Brain microvascular endothelial cell (primary cell): ENCODE measurements at regions not wholly inside any gene's neighbourhood (a gene's known extent, or its start where the extent isn't known, plus 50 kb on each side); places are given as distances from the start of the nearest gene placed in this dataset.

Experiments used
- DNase-seq: peaks from one replicate; pipeline ENCODE4 v3.0.0-alpha.2; 2020
- H3K27ac ChIP-seq: fragments of 250-450 bp; sonication (Bioruptor Pico); 2 replicates; pipeline ENCODE4 v1.5.1; 2020; ENCODE audit warnings: mild to moderate bottlenecking, moderate library complexity
- H3K27me3 ChIP-seq: fragments of 250-450 bp; sonication (Bioruptor Pico); replicated peaks from 2 replicates; pipeline ENCODE4 v1.5.1; 2020; ENCODE audit warnings: mild to moderate bottlenecking
- H3K36me3 ChIP-seq: fragments of 250-450 bp; sonication (Bioruptor Pico); replicated peaks from 2 replicates; pipeline ENCODE4 v1.5.1; 2020; ENCODE audit warnings: mild to moderate bottlenecking
- H3K4me3 ChIP-seq: 2 replicates; pipeline ENCODE4 v1.5.1; 2011; ENCODE audit warnings: low read depth, mild to moderate bottlenecking, control low read depth, low read length, moderate library complexity
- CTCF ChIP-seq: IDR thresholded peaks from 2 replicates; pipeline ENCODE4 v1.5.1; 2011; ENCODE audit warnings: low read depth, mild to moderate bottlenecking, moderate library complexity, low read length, control low read depth, inconsistent platforms; ENCODE audit errors: missing control alignments
- in situ Hi-C: cut with HindIII; loops from 2 replicates; pipeline ENCODE4 v1.10.0; 2017; ENCODE audit warnings: low sequenced_read_pairs, low pct_ligation_motif_present

GRCh38 chr16:87196661-87197060 is 120.5 kb downstream of the C16orf95 start:
- in situ Hi-C loops: no loop called here
- no peak overlapping the region for H3K4me3 ChIP-seq
- no peaks in the 10 kb centered on the region for H3K36me3 ChIP-seq
- TF ChIP-seq CTCF: no peak
- H3K27me3 ChIP-seq: no peaks in the 10 kb centered on the region
- DNase-seq: no peak
- no peak overlapping the region for H3K27ac ChIP-seq

- Histone ChIP-seq H3K27me3 (no peaks in the 10 kb centered on the region), H3K36me3 (no peaks in the 10 kb centered on the region), H3K4me3 (no peak overlapping the region), H3K27ac (no peak overlapping the region)
- in situ Hi-C loops: no loop called here
- DNase-seq: peak; percentile 25
- no peak for TF ChIP-seq CTCF
Measured at GRCh38 chr16:87198328-87198832, 118.8 kb downstream of the C16orf95 start.

GRCh38 chr16:87198881-87199280 is 118.3 kb downstream of the C16orf95 start:
- no peak overlapping the region for H3K27ac ChIP-seq
- no peak for TF ChIP-seq CTCF
- in situ Hi-C loops: no loop called here

GRCh38 chr16:87199379-87199778 is 117.8 kb downstream of the C16orf95 start:
- DNase-seq: no peak
- no peak overlapping the region for H3K4me3 ChIP-seq
- no peaks in the 10 kb centered on the region for H3K36me3 ChIP-seq
- in situ Hi-C loops: no loop called here
- no peaks in the 10 kb centered on the region for H3K27me3 ChIP-seq
- TF ChIP-seq CTCF: no peak
- H3K27ac ChIP-seq: no peak overlapping the region

More at GRCh38 chr16:87198881-87199280, 118.3 kb downstream of the C16orf95 start:
- no peaks in the 10 kb centered on the region for H3K36me3 ChIP-seq
- H3K4me3 ChIP-seq: no peak overlapping the region
- no peaks in the 10 kb centered on the region for H3K27me3 ChIP-seq
- no peak for DNase-seq

- no peaks in the 10 kb centered on the region for H3K27me3 ChIP-seq
- H3K27ac ChIP-seq: no peak overlapping the region
- TF ChIP-seq CTCF: no peak
- DNase-seq: no peak
- in situ Hi-C loops: no loop called here
- H3K36me3 ChIP-seq: no peaks in the 10 kb centered on the region
- no peak overlapping the region for H3K4me3 ChIP-seq
Measured at GRCh38 chr16:87199901-87200300, 117.3 kb downstream of the C16orf95 start.

GRCh38 chr16:87200637-87201036 is 116.6 kb downstream of the C16orf95 start:
- H3K27me3 ChIP-seq: no peaks in the 10 kb centered on the region
- no peak for TF ChIP-seq CTCF
- H3K36me3 ChIP-seq: no peaks in the 10 kb centered on the region
- no peak for DNase-seq
- peak overlapping the region; percentile 13 for H3K27ac ChIP-seq
- in situ Hi-C loops: no loop called here
- H3K4me3 ChIP-seq: no peak overlapping the region
